Muscle of arm (tissue), 1 donor: ENCODE measurements at regions not wholly inside any gene's neighbourhood (a gene's known extent, or its start where the extent isn't known, plus 50 kb on each side); places are given as distances from the start of the nearest gene placed in this dataset.
"Not testable (repeated sequence)": the region's sequence is repeated elsewhere in the genome, so short reads cannot be mapped to it uniquely, and the experiment has no call there.

ENCODE experiments used
- DNase-seq: peaks from one replicate; pipeline ENCODE4 v3.0.0-alpha.2; 2013

GRCh38 chr22:22193923-22194322 is 50.7 kb upstream of the VPREB1 start:
- no peak for DNase-seq

GRCh38 chr22:22193462-22193861 is 51.1 kb upstream of the VPREB1 start:
- not testable (repeated sequence) for DNase-seq

- not testable (repeated sequence) for DNase-seq
Measured at GRCh38 chr22:22193006-22193405, 51.6 kb upstream of the VPREB1 start.

GRCh38 chr22:22189796-22190195 is 54.8 kb upstream of the VPREB1 start:
- DNase-seq = not testable (repeated sequence)

- DNase-seq = not testable (repeated sequence)
Measured at GRCh38 chr22:22187863-22188262, 56.7 kb upstream of the VPREB1 start.

GRCh38 chr22:22187299-22187698 is 57.3 kb upstream of the VPREB1 start:
- DNase-seq = no peak

GRCh38 chr22:22185844-22186499 is 58.6 kb upstream of the VPREB1 start:
- no peak for DNase-seq

- no peak for DNase-seq
Measured at GRCh38 chr22:22185217-22185616, 59.4 kb upstream of the VPREB1 start.

GRCh38 chr22:22184277-22184807 is 60.2 kb upstream of the VPREB1 start:
- DNase-seq = no peak

- DNase-seq = no peak
Measured at GRCh38 chr22:22182990-22183264, 61.7 kb upstream of the VPREB1 start.

GRCh38 chr22:22182218-22182989 is 62.2 kb upstream of the VPREB1 start:
- no peak for DNase-seq

- no peak for DNase-seq
Measured at GRCh38 chr22:22181341-22181850, 63.2 kb upstream of the VPREB1 start.

- DNase-seq = no peak
Measured at GRCh38 chr22:22180738-22181285, 63.8 kb upstream of the VPREB1 start.

- no peak for DNase-seq
Measured at GRCh38 chr22:22179858-22180257, 64.7 kb upstream of the VPREB1 start.

GRCh38 chr22:22178992-22179391 is 65.6 kb upstream of the VPREB1 start:
- DNase-seq = no peak

GRCh38 chr22:22178355-22178965 is 66.1 kb upstream of the VPREB1 start:
- no peak for DNase-seq

- no peak for DNase-seq
Measured at GRCh38 chr22:22176929-22177616, 67.5 kb upstream of the VPREB1 start.

GRCh38 chr22:22172896-22173628 is 71.5 kb upstream of the VPREB1 start:
- DNase-seq = not testable (repeated sequence)

- DNase-seq = no peak
Measured at GRCh38 chr22:22171357-22172218, 73.0 kb upstream of the VPREB1 start.

- DNase-seq = no peak
Measured at GRCh38 chr22:22169923-22170322, 74.7 kb upstream of the VPREB1 start.
